Heart left ventricle (tissue), 13 donors: ENCODE measurements at regions not wholly inside any gene's neighbourhood (a gene's known extent, or its start where the extent isn't known, plus 50 kb on each side); places are given as distances from the start of the nearest gene placed in this dataset.

Experiments
- POLR2A ChIP-seq, 2 donors: fragments of 450-650 bp; IDR thresholded peaks; one replicate each; pipeline ENCODE4 v1.6.1; 2017; ENCODE audit warnings: antibody characterized with exemption in 2 of 2, mild to moderate bottlenecking in 2 of 2, moderate library complexity in 2 of 2
- TF ChIP-seq, protein P1 (sequence below), 12 donors: fragments of 200-600 bp; sonication (generic) in 4 of 12; IDR thresholded peaks; one replicate each; pipeline versions ENCODE4 v1.5.0 to v1.8.0; 2018 to 2022; ENCODE audit warnings: antibody characterized with exemption in 12 of 12, mild to moderate bottlenecking in 5 of 12
- donor health status: ischemic (EF 13 %, LVEDD 7.1; RV severe dilation, severe dysfunction).
- donor health status: DM: no; HTN: yes; CAD: no.
- donor health status: DM: no; HTN: no; CAD: no.
- donor health status: ischemic (EF 25% LVEDD 6.9; RV normal size, moderate dysfunction).
- donor health status: ischemic (EF 25% LVEDD 5.7; RV mildly dilated, moderate dysfunction).
- donor health status: ischemic (EF 35%, LVEDD 5.7; RV mildly dilated, moderate dysfunction).
- donor health status: nonischemic (EF 11% LVEDD 7.7; RV severe dilation, severe dysfunction).
- donor health status: DM: yes; HTN: yes; CAD: no.
- donor health status: PGD.
- donor health status: ischemic (EF 29% LVEDD 5.4; RV normal size, mild dysfunction).
- donor health status: nonischemic (EF 23%, LVEDD 6.1; RV moderate dilation, normal function).

DNA sequence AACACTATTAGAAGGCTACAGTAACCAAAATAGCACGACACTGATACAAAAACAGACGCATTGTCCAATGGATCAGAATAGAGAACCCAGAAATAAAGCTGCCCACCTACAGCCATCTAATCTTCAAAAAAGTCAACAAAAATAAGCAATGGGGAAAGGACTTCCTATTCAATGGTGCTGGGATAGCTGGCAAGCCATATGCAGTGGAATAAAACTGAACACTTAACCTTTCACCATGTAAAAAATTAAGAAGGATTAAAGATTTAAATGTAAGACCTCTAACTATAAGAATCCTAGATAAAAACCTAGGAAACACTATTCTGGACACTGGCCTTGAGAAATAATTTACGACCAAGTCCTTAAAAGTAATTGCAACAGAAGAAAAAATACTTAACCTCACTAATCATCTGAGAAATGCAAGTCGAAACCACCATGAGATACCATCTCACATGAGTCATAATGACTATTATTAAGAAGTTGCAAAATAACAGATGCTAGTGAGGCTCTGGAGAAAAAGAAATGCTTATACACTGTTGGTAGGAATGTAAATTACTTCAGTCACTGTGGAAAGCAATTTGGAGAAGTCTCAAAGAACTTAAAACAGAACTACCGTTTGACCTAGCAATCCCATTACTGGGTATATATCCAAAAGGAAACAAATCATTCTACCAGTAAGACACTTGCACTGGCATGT, 203.3 kb upstream of the CDH9 start:
- TF ChIP-seq, protein P1, sequence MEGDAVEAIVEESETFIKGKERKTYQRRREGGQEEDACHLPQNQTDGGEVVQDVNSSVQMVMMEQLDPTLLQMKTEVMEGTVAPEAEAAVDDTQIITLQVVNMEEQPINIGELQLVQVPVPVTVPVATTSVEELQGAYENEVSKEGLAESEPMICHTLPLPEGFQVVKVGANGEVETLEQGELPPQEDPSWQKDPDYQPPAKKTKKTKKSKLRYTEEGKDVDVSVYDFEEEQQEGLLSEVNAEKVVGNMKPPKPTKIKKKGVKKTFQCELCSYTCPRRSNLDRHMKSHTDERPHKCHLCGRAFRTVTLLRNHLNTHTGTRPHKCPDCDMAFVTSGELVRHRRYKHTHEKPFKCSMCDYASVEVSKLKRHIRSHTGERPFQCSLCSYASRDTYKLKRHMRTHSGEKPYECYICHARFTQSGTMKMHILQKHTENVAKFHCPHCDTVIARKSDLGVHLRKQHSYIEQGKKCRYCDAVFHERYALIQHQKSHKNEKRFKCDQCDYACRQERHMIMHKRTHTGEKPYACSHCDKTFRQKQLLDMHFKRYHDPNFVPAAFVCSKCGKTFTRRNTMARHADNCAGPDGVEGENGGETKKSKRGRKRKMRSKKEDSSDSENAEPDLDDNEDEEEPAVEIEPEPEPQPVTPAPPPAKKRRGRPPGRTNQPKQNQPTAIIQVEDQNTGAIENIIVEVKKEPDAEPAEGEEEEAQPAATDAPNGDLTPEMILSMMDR (IDR thresholded peaks at IDR 0.05) = no peak
- no peak for TF ChIP-seq POLR2A (IDR thresholded peaks at IDR 0.05)
